Activated T-cell treated with anti-CD3 and anti-CD28 coated beads, Interleukin-2, amount 50 U/mL, for 72 hours (primary cell): ENCODE measurements at regions not wholly inside any gene's neighbourhood (a gene's known extent, or its start where the extent isn't known, plus 50 kb on each side); places are given as distances from the start of the nearest gene placed in this dataset.
"Not testable (repeated sequence)": the region's sequence is repeated elsewhere in the genome, so short reads cannot be mapped to it uniquely, and the experiment has no call there.

Source experiments
- ATAC-seq, 2 donors: fragments of 150-1000 bp; cut with Tn5 transposase; replicated peaks in 1 of 2; 2 replicates each; pipeline ENCODE4 v1.10.0; 2021; ENCODE audit warnings: moderate library complexity in 2 of 2, mild to moderate bottlenecking in 1 of 2
- DNase-seq, 2 donors: peaks; one replicate each; pipeline ENCODE4 v3.0.0; 2021 to 2022; ENCODE audit warnings: mixed read lengths in 1 of 2
- H3K27ac Mint-ChIP-seq: one replicate; pipeline ENCODE4 v1.8.0; 2022; ENCODE audit warnings: mild to moderate bottlenecking, moderate library complexity, mixed read lengths
- H3K27me3 Mint-ChIP-seq: one replicate; pipeline ENCODE4 v1.8.0; 2022; ENCODE audit warnings: low read depth, mixed read lengths
- H3K36me3 Mint-ChIP-seq, 2 donors: one replicate each; pipeline ENCODE4 v1.8.0; 2022; ENCODE audit warnings: mixed read lengths in 2 of 2, mild to moderate bottlenecking in 1 of 2; ENCODE audit not compliant: insufficient read depth in 2 of 2
- H3K4me1 Mint-ChIP-seq: one replicate; pipeline ENCODE4 v1.8.0; 2022; ENCODE audit warnings: low read depth, mixed read lengths
- H3K4me3 Mint-ChIP-seq, 2 donors: one replicate each; pipeline ENCODE4 v1.8.0; 2022; ENCODE audit warnings: mild to moderate bottlenecking in 2 of 2, mixed read lengths in 2 of 2, moderate library complexity in 2 of 2
- H3K9me3 Mint-ChIP-seq, 2 donors: one replicate each; pipeline ENCODE4 v1.8.0; 2022; ENCODE audit warnings: mixed read lengths in 2 of 2

- peaks cover 0 to 2% of the 10 kb centered on the region in 2 donors for H3K36me3 Mint-ChIP-seq
- H3K4me1 Mint-ChIP-seq: no peaks in the 10 kb centered on the region
- DNase-seq (no peak), ATAC-seq (no peak)
- no peaks in the 10 kb centered on the region for H3K27me3 Mint-ChIP-seq
- no peak overlapping the region for H3K4me3 Mint-ChIP-seq
- no peak overlapping the region for H3K27ac Mint-ChIP-seq
- peaks cover 14 to 17% of the 10 kb centered on the region in 2 donors for H3K9me3 Mint-ChIP-seq
Observed at GRCh38 chr12:17077594-17077993, 471.6 kb upstream of the LMO3 start.

- Mint-ChIP-seq H3K27ac (no peak overlapping the region), H3K27me3 (no peaks in the 10 kb centered on the region), H3K4me3 (no peak overlapping the region), H3K9me3 (peaks cover 14 to 15% of the 10 kb centered on the region in 2 donors), H3K36me3 (peaks cover 0 to 2% of the 10 kb centered on the region in 2 donors), H3K4me1 (no peaks in the 10 kb centered on the region)
- DNase-seq (no peak), ATAC-seq (no peak)
Observed at GRCh38 chr12:17076811-17077210, 470.8 kb upstream of the LMO3 start.

GRCh38 chr12:17076028-17076744 is 470.2 kb upstream of the LMO3 start:
- no peak overlapping the region for H3K27ac Mint-ChIP-seq
- H3K4me3 Mint-ChIP-seq: no peak overlapping the region
- no peaks in the 10 kb centered on the region for H3K27me3 Mint-ChIP-seq
- no peaks in the 10 kb centered on the region for H3K36me3 Mint-ChIP-seq
- DNase-seq (no peak), ATAC-seq (no peak)
- H3K4me1 Mint-ChIP-seq: no peaks in the 10 kb centered on the region
- peaks cover 11 to 14% of the 10 kb centered on the region in 2 donors for H3K9me3 Mint-ChIP-seq

- peaks cover 6 to 7% of the 10 kb centered on the region in 2 donors for H3K9me3 Mint-ChIP-seq
- DNase-seq (no peak), ATAC-seq (no peak)
- H3K4me3 Mint-ChIP-seq: no peak overlapping the region
- H3K4me1 Mint-ChIP-seq: no peaks in the 10 kb centered on the region
- no peaks in the 10 kb centered on the region for H3K36me3 Mint-ChIP-seq
- no peak overlapping the region for H3K27ac Mint-ChIP-seq
- no peaks in the 10 kb centered on the region for H3K27me3 Mint-ChIP-seq
Observed at GRCh38 chr12:17064834-17065233, 458.9 kb upstream of the LMO3 start.

- Mint-ChIP-seq H3K27me3 (no peaks in the 10 kb centered on the region), H3K4me1 (no peaks in the 10 kb centered on the region), H3K36me3 (no peaks in the 10 kb centered on the region), H3K4me3 (no peak overlapping the region), H3K27ac (no peak overlapping the region), H3K9me3 (peaks cover 6 to 11% of the 10 kb centered on the region in 2 donors)
- no peak for ATAC-seq
- no peak for DNase-seq
Observed at GRCh38 chr12:17062267-17063036, 456.5 kb upstream of the LMO3 start.

GRCh38 chr12:17060260-17060659 is 454.3 kb upstream of the LMO3 start:
- no peaks in the 10 kb centered on the region for H3K4me1 Mint-ChIP-seq
- DNase-seq: no peak
- no peak overlapping the region for H3K4me3 Mint-ChIP-seq
- no peaks in the 10 kb centered on the region for H3K36me3 Mint-ChIP-seq
- no peak for ATAC-seq
- no peaks in the 10 kb centered on the region for H3K27me3 Mint-ChIP-seq
- H3K9me3 Mint-ChIP-seq: peaks cover 6 to 11% of the 10 kb centered on the region in 2 donors
- no peak overlapping the region for H3K27ac Mint-ChIP-seq

GRCh38 chr12:17056546-17056945 is 450.6 kb upstream of the LMO3 start:
- H3K36me3 Mint-ChIP-seq: no peaks in the 10 kb centered on the region
- peaks cover 6 to 12% of the 10 kb centered on the region in 2 donors for H3K9me3 Mint-ChIP-seq
- H3K4me1 Mint-ChIP-seq: no peaks in the 10 kb centered on the region
- no peak overlapping the region for H3K27ac Mint-ChIP-seq
- H3K4me3 Mint-ChIP-seq: no peak overlapping the region
- no peak for ATAC-seq
- no peak for DNase-seq
- no peaks in the 10 kb centered on the region for H3K27me3 Mint-ChIP-seq

- no peaks in the 10 kb centered on the region for H3K4me1 Mint-ChIP-seq
- no peak overlapping the region for H3K4me3 Mint-ChIP-seq
- no peaks in the 10 kb centered on the region for H3K27me3 Mint-ChIP-seq
- no peak for ATAC-seq
- peaks cover 2 to 4% of the 10 kb centered on the region in 2 donors for H3K9me3 Mint-ChIP-seq
- H3K36me3 Mint-ChIP-seq: peaks cover 0 to 3% of the 10 kb centered on the region in 2 donors
- no peak overlapping the region for H3K27ac Mint-ChIP-seq
- DNase-seq: no peak
Observed at GRCh38 chr12:17038923-17039322, 433.0 kb upstream of the LMO3 start.

GRCh38 chr12:17035372-17035771 is 429.4 kb upstream of the LMO3 start:
- ATAC-seq (no peak), DNase-seq (no peak)
- Mint-ChIP-seq H3K27ac (no peak overlapping the region), H3K4me3 (no peak overlapping the region), H3K4me1 (no peaks in the 10 kb centered on the region), H3K36me3 (peaks cover 0 to 3% of the 10 kb centered on the region in 2 donors), H3K27me3 (no peaks in the 10 kb centered on the region), H3K9me3 (peaks cover 2% of the 10 kb centered on the region in 2 donors)

- Mint-ChIP-seq H3K4me1 (no peaks in the 10 kb centered on the region), H3K36me3 (peaks cover 0 to 5% of the 10 kb centered on the region in 2 donors), H3K4me3 (no peak overlapping the region)
Observed at GRCh38 chr12:17030338-17030737, 424.4 kb upstream of the LMO3 start.

GRCh38 chr12:17028348-17028747 is 422.4 kb upstream of the LMO3 start:
- Mint-ChIP-seq H3K9me3 (peaks cover 6 to 11% of the 10 kb centered on the region in 2 donors), H3K27me3 (no peaks in the 10 kb centered on the region), H3K4me3 (no peak overlapping the region), H3K4me1 (no peaks in the 10 kb centered on the region), H3K27ac (no peak overlapping the region), H3K36me3 (peaks cover 0 to 5% of the 10 kb centered on the region in 2 donors)
- ATAC-seq (no peak), DNase-seq (no peak)

More at GRCh38 chr12:17030338-17030737, 424.4 kb upstream of the LMO3 start:
- DNase-seq: no peak
- no peak overlapping the region for H3K27ac Mint-ChIP-seq
- H3K27me3 Mint-ChIP-seq: no peaks in the 10 kb centered on the region
- no peak for ATAC-seq
- peaks cover 6 to 11% of the 10 kb centered on the region in 2 donors for H3K9me3 Mint-ChIP-seq

- peaks cover 8 to 11% of the 10 kb centered on the region in 2 donors for H3K9me3 Mint-ChIP-seq
- DNase-seq, H3K36me3 Mint-ChIP-seq, H3K4me3 Mint-ChIP-seq, H3K27me3 Mint-ChIP-seq, H3K27ac Mint-ChIP-seq, H3K4me1 Mint-ChIP-seq, ATAC-seq: not testable (repeated sequence)
Observed at GRCh38 chr12:17025424-17025823, 419.5 kb upstream of the LMO3 start.

- H3K9me3 Mint-ChIP-seq: peaks cover 7 to 9% of the 10 kb centered on the region in 2 donors
- no peaks in the 10 kb centered on the region for H3K27me3 Mint-ChIP-seq
- no peak overlapping the region for H3K27ac Mint-ChIP-seq
- H3K36me3 Mint-ChIP-seq: peaks cover 0 to under 1% of the 10 kb centered on the region in 2 donors
- no peaks in the 10 kb centered on the region for H3K4me1 Mint-ChIP-seq
- ATAC-seq (no peak), DNase-seq (no peak)
- H3K4me3 Mint-ChIP-seq: no peak overlapping the region
Observed at GRCh38 chr12:17020765-17021164, 414.8 kb upstream of the LMO3 start.
